SK-N-SH treated with all-trans-retinoic acid at 6 μM for 48 hours (cell line): ENCODE measurements at regions not wholly inside any gene's neighbourhood (a gene's known extent, or its start where the extent isn't known, plus 50 kb on each side); places are given as distances from the start of the nearest gene placed in this dataset.

Experiments used
- ARNTL ChIP-seq: fragments of 450-650 bp; formaldehyde crosslinking; IDR thresholded peaks from 2 replicates; pipeline ENCODE4 v1.5.0; 2020; ENCODE audit warnings: low read depth, mild to moderate bottlenecking, moderate library complexity, borderline replicate concordance
- ZNF565 ChIP-seq: fragments of 450-650 bp; formaldehyde crosslinking; conservative IDR thresholded peaks from 2 replicates; pipeline ENCODE4 v1.5.0; 2020; ENCODE audit warnings: low read depth, mild to moderate bottlenecking, moderate library complexity
- ZNF70 ChIP-seq: fragments of 450-650 bp; formaldehyde crosslinking; IDR thresholded peaks from 2 replicates; pipeline ENCODE4 v1.5.0; 2020; ENCODE audit warnings: mild to moderate bottlenecking, moderate library complexity
- TF ChIP-seq, protein P1 (sequence below): fragments of 250-450 bp; sonication (Bioruptor Pico); IDR thresholded peaks from 2 replicates; pipeline ENCODE4 v1.8.0; 2020; ENCODE audit warnings: mild to moderate bottlenecking, moderate library complexity, borderline replicate concordance
- TF ChIP-seq, protein P2 (sequence below): fragments of 250-450 bp; sonication (Bioruptor Pico); IDR thresholded peaks from 2 replicates; pipeline ENCODE4 v1.5.0; 2020; ENCODE audit warnings: mild to moderate bottlenecking, moderate library complexity
- TF ChIP-seq, protein P3 (sequence below): fragments of 250-450 bp; sonication (Bioruptor Pico); IDR thresholded peaks from 2 replicates; pipeline ENCODE4 v1.8.0; 2021; ENCODE audit warnings: low read depth, mild to moderate bottlenecking, moderate library complexity, borderline replicate concordance
- TF ChIP-seq, protein P4 (sequence below): fragments of 250-450 bp; sonication (Bioruptor Pico); IDR thresholded peaks from 2 replicates; pipeline ENCODE4 v1.5.1; 2021; ENCODE audit warnings: mild to moderate bottlenecking, moderate library complexity

DNA sequence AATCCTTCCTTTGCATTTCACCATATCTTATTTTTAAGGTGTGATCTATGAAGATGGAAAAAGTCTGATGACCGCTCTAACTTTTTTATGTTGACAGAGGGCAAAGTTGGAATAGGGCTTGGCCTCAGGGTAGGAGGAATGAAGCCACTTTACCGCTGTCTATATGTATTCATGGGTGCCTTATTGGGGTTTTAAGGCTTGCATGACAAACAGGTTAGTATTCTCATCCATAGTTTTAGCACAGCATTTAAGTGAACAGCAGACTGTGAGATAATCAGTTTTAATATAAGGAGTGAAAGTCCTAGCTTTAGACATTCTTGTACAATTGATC, 81.7 kb upstream of the BMP2K start:
- TF ChIP-seq ARNTL (CRISPR knock-in tag) (no peak), ZNF565 (CRISPR knock-in tag) (no peak), ZNF70 (CRISPR knock-in tag) (no peak)
- TF ChIP-seq, protein P1, sequence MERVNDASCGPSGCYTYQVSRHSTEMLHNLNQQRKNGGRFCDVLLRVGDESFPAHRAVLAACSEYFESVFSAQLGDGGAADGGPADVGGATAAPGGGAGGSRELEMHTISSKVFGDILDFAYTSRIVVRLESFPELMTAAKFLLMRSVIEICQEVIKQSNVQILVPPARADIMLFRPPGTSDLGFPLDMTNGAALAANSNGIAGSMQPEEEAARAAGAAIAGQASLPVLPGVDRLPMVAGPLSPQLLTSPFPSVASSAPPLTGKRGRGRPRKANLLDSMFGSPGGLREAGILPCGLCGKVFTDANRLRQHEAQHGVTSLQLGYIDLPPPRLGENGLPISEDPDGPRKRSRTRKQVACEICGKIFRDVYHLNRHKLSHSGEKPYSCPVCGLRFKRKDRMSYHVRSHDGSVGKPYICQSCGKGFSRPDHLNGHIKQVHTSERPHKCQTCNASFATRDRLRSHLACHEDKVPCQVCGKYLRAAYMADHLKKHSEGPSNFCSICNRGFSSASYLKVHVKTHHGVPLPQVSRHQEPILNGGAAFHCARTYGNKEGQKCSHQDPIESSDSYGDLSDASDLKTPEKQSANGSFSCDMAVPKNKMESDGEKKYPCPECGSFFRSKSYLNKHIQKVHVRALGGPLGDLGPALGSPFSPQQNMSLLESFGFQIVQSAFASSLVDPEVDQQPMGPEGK: no peak
- TF ChIP-seq, protein P2, sequence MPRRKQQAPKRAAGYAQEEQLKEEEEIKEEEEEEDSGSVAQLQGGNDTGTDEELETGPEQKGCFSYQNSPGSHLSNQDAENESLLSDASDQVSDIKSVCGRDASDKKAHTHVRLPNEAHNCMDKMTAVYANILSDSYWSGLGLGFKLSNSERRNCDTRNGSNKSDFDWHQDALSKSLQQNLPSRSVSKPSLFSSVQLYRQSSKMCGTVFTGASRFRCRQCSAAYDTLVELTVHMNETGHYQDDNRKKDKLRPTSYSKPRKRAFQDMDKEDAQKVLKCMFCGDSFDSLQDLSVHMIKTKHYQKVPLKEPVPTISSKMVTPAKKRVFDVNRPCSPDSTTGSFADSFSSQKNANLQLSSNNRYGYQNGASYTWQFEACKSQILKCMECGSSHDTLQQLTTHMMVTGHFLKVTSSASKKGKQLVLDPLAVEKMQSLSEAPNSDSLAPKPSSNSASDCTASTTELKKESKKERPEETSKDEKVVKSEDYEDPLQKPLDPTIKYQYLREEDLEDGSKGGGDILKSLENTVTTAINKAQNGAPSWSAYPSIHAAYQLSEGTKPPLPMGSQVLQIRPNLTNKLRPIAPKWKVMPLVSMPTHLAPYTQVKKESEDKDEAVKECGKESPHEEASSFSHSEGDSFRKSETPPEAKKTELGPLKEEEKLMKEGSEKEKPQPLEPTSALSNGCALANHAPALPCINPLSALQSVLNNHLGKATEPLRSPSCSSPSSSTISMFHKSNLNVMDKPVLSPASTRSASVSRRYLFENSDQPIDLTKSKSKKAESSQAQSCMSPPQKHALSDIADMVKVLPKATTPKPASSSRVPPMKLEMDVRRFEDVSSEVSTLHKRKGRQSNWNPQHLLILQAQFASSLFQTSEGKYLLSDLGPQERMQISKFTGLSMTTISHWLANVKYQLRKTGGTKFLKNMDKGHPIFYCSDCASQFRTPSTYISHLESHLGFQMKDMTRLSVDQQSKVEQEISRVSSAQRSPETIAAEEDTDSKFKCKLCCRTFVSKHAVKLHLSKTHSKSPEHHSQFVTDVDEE: no peak
- TF ChIP-seq, protein P3, sequence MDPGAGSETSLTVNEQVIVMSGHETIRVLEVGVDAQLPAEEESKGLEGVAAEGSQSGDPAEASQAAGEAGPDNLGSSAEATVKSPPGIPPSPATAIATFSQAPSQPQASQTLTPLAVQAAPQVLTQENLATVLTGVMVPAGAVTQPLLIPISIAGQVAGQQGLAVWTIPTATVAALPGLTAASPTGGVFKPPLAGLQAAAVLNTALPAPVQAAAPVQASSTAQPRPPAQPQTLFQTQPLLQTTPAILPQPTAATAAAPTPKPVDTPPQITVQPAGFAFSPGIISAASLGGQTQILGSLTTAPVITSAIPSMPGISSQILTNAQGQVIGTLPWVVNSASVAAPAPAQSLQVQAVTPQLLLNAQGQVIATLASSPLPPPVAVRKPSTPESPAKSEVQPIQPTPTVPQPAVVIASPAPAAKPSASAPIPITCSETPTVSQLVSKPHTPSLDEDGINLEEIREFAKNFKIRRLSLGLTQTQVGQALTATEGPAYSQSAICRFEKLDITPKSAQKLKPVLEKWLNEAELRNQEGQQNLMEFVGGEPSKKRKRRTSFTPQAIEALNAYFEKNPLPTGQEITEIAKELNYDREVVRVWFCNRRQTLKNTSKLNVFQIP (CRISPR knock-in tag): no peak
- TF ChIP-seq, protein P4, sequence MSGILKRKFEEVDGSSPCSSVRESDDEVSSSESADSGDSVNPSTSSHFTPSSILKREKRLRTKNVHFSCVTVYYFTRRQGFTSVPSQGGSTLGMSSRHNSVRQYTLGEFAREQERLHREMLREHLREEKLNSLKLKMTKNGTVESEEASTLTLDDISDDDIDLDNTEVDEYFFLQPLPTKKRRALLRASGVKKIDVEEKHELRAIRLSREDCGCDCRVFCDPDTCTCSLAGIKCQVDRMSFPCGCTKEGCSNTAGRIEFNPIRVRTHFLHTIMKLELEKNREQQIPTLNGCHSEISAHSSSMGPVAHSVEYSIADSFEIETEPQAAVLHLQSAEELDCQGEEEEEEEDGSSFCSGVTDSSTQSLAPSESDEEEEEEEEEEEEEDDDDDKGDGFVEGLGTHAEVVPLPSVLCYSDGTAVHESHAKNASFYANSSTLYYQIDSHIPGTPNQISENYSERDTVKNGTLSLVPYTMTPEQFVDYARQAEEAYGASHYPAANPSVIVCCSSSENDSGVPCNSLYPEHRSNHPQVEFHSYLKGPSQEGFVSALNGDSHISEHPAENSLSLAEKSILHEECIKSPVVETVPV (CRISPR knock-in tag): no peak
